Cerebellar nuclear complex (tissue), 1 donor: ENCODE measurements at regions not wholly inside any gene's neighbourhood (a gene's known extent, or its start where the extent isn't known, plus 50 kb on each side); places are given as distances from the start of the nearest gene placed in this dataset.

Experiments used
- DNase-seq, 2 experiments: peaks; one replicate each; lab custom pipeline; 2025; lab: John Stamatoyannopoulos, UW

DNA sequence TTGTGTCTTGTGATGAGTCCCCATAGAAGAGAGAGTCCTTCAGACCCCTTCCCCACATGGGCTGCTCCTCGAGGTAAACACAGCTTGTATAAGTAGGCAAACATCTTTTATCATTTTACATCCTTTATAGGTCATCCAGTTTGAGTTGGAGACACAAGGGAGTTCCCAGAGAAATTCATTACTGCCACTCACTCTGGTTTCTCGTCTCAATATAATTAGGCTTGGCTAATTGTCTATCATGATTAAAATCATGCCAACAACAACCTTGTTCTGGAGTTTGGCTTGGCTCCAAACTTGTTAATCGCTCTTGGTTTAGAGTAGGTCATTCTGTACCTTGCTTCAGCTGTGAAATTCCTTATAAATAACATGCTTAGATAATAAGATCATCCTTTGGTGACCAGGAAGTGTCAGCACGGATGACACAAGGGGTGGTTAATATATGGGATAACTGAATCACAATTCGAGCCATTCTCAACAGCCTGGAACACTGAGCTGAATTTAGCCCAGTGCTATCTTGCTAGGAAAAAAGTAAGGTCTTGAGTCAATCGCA, 70.7 kb upstream of the DAB1 start:
- DNase-seq, result no peak

DNA sequence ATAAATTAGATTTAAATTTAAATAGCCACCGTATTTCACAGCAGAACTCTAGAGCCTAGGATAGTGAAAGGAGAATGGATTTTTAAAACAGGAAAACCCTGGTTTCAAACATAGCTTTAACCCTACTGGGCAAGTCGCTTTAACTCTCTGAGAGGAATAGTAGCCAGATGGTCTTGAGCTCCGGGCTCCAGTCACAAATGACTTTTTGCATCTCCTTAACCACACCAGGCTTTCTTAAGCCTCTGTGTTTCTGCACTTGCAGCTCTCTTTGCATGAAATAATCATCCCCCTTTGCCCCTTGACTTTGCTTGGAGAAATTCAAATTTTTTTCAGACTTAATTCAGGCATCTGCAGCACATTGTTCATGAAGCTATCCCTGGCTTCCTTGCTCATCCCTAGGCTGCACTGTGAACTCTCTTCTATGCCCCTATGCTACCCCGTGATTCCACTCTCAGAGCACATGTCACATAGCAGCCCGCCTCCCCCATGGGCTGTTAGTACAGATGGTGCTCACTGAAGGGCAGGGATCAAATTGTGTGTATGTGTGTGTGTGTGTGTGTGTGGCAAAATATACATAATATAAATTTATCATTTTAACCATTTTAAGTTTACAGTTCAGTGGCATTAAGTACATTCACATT, 68.8 kb upstream of the DAB1 start:
- no peak for DNase-seq

GRCh38 chr1:57489358-57490036, 65.6 kb upstream of the DAB1 start:
- no peak for DNase-seq

DNA sequence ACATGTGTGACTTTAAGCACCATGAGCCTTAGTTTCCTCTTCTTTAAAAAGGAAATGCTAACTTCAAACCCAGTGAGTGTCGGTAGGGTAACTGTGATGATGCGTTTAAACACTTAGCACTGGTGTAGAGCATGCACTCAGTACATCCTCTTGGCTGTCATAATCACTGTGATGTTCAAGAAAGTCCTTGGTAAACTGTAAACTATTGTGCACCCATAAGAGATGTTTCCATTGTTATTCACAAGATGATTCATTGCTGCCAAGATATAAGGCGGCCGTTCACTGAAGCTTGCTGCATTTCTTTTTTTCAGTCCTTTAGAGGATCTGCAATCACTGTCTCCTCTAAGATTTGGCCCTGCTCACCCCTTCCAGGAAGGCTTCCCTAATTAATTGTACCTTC, 61.8 kb upstream of the DAB1 start:
- DNase-seq, result no peak

GRCh38 chr1:57483954-57484353, 60.1 kb upstream of the DAB1 start:
- DNase-seq, result no peak

- no peak for DNase-seq
Measured at GRCh38 chr1:57479471-57479870, 55.6 kb upstream of the DAB1 start.

- no peak for DNase-seq
Measured at GRCh38 chr1:57475366-57475765, 51.5 kb upstream of the DAB1 start.

DNA sequence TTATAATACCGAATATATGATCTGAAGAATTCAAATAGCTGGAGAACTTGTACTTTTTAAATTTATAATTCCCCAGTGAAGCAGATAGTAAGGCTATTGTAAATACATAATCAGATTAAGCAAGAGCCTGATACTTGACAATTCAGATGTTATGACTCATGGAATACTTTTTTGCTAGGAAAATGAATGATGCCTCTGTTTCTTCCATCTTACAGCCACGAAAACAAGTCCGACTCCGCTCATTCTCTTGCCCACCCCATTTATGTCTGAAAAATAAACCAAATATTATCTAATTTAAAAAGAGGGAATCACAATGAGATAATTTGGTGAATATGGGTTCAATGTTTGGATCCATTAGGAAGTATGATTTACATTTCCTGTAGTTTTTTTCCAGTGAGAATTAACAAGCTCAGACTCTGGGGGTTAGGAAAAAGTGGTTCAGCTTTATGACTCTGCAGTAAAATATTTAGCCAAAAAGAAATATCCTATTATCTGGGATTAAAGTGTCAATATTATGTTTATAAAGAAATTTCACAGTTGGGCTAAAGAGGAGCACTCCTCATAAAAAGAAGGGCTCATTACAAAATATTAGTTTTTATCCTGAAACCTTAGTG, 50.4 kb upstream of the DAB1 start:
- no peak for DNase-seq
